GM23338 (cell line): ENCODE measurements at regions not wholly inside any gene's neighbourhood (a gene's known extent, or its start where the extent isn't known, plus 50 kb on each side); places are given as distances from the start of the nearest gene placed in this dataset.

Experiments used
- ATAC-seq: fragments of 200-7000 bp; cut with Tn5 transposase; 3 replicates; pipeline ENCODE4 v1.9.1; 2020
- DNase-seq: peaks from one replicate; pipeline ENCODE4 v3.0.0-alpha.2; 2015; ENCODE audit warnings: low spot score
- H2AFZ ChIP-seq: fragments of 200-600 bp; sonication (generic); 2 replicates; pipeline ENCODE4 v1.8.0; 2016; ENCODE audit warnings: antibody characterized with exemption, mild to moderate bottlenecking, moderate library complexity
- H3F3A ChIP-seq: fragments of 200-600 bp; sonication (generic); replicated peaks from 2 replicates; pipeline ENCODE4 v1.8.0; 2017; ENCODE audit warnings: antibody characterized with exemption, mixed run types, low read depth
- H3K27ac ChIP-seq: fragments of 200-600 bp; sonication (generic); 2 replicates; pipeline ENCODE4 v1.6.1; 2016; ENCODE audit warnings: low read depth
- H3K27me3 ChIP-seq: fragments of 200-600 bp; sonication (generic); 2 replicates; pipeline ENCODE4 v1.8.0; 2016; ENCODE audit warnings: mild to moderate bottlenecking, mixed run types, moderate library complexity; ENCODE audit not compliant: insufficient read depth
- H3K36me3 ChIP-seq: fragments of 200-600 bp; sonication (generic); 2 replicates; pipeline ENCODE4 v1.8.0; 2016; ENCODE audit warnings: mild to moderate bottlenecking; ENCODE audit not compliant: insufficient read depth
- H3K4me1 ChIP-seq: fragments of 200-600 bp; sonication (generic); 2 replicates; pipeline ENCODE4 v1.8.0; 2016; ENCODE audit warnings: mild to moderate bottlenecking, moderate library complexity; ENCODE audit not compliant: insufficient read depth
- H3K4me2 ChIP-seq: fragments of 200-600 bp; sonication (generic); 2 replicates; pipeline ENCODE4 v1.7.1; 2017; ENCODE audit warnings: mixed run types
- H3K4me3 ChIP-seq: fragments of 200-600 bp; sonication (generic); 2 replicates; pipeline ENCODE4 v1.6.1; 2016; ENCODE audit warnings: mixed run types
- H3K79me2 ChIP-seq: fragments of 200-600 bp; sonication (generic); replicated peaks from 2 replicates; pipeline ENCODE4 v1.8.0; 2017; ENCODE audit warnings: mild to moderate bottlenecking; ENCODE audit not compliant: insufficient read depth
- H3K9me2 ChIP-seq: fragments of 200-600 bp; sonication (generic); 2 replicates; pipeline ENCODE4 v1.8.0; 2017; ENCODE audit not compliant: insufficient read depth
- H4K20me1 ChIP-seq: fragments of 200-600 bp; sonication (generic); replicated peaks from 2 replicates; pipeline ENCODE4 v1.8.0; 2017; ENCODE audit warnings: mild to moderate bottlenecking; ENCODE audit not compliant: insufficient read depth
- H3K27ac Mint-ChIP-seq: 2 replicates; pipeline ENCODE4 v1.8.0; 2020; ENCODE audit warnings: inconsistent platforms, mild to moderate bottlenecking, moderate library complexity, mixed read lengths
- H3K27me3 Mint-ChIP-seq: 3 replicates; pipeline ENCODE4 v1.8.0; 2022; ENCODE audit warnings: low read depth, mild to moderate bottlenecking, moderate library complexity, mixed read lengths, inconsistent platforms; ENCODE audit not compliant: insufficient read depth, poor library complexity
- H3K36me3 Mint-ChIP-seq: 3 replicates; pipeline ENCODE4 v1.8.0; 2021; ENCODE audit warnings: low read depth, mild to moderate bottlenecking, inconsistent platforms, moderate library complexity, mixed read lengths
- H3K4me1 Mint-ChIP-seq: 3 replicates; pipeline ENCODE4 v1.8.0; 2020; ENCODE audit warnings: mild to moderate bottlenecking, inconsistent platforms, mixed read lengths
- H3K4me3 Mint-ChIP-seq: 3 replicates; pipeline ENCODE4 v1.8.0; 2021; ENCODE audit warnings: moderate library complexity, mild to moderate bottlenecking, inconsistent platforms, mixed read lengths
- H3K9me3 Mint-ChIP-seq: 3 replicates; pipeline ENCODE4 v1.8.0; 2020; ENCODE audit warnings: moderate library complexity, mild to moderate bottlenecking, inconsistent platforms, mixed read lengths
- CREB1 ChIP-seq: fragments of 250-450 bp; sonication (Bioruptor Pico); IDR thresholded peaks from 2 replicates; pipeline ENCODE4 v1.5.0; 2020; ENCODE audit warnings: low read depth, mild to moderate bottlenecking, moderate library complexity
- CTCF ChIP-seq, 2 experiments: fragments of 200-600 bp in 1 of 2; sonication (generic) in 1 of 2; conservative IDR thresholded peaks; 2 replicates each; pipeline versions ENCODE4 v1.5.1 to v1.6.1; 2016 to 2017; ENCODE audit warnings: antibody characterized with exemption in 2 of 2, low read depth in 2 of 2, mild to moderate bottlenecking in 2 of 2, moderate library complexity in 1 of 2
- EZH2 ChIP-seq: fragments of 200-600 bp; sonication (generic); IDR thresholded peaks from one replicate; pipeline ENCODE4 v1.8.0; 2017; ENCODE audit warnings: antibody characterized with exemption, mild to moderate bottlenecking, low read depth; ENCODE audit not compliant: unreplicated experiment
- EZH2phosphoT487 ChIP-seq: fragments of 200-600 bp; sonication (generic); IDR thresholded peaks from one replicate; pipeline ENCODE4 v1.8.1; 2018; ENCODE audit warnings: antibody characterized with exemption; ENCODE audit not compliant: unreplicated experiment
- JUNB ChIP-seq: IDR thresholded peaks from one replicate; pipeline ENCODE4 v1.6.1; 2016; ENCODE audit warnings: antibody characterized with exemption; ENCODE audit not compliant: unreplicated experiment
- NANOG ChIP-seq: IDR thresholded peaks from 2 replicates; pipeline ENCODE4 v1.6.1; 2016; ENCODE audit warnings: antibody characterized with exemption, borderline replicate concordance
- POLR2AphosphoS5 ChIP-seq: IDR thresholded peaks from 2 replicates; pipeline ENCODE4 v1.6.1; 2016; ENCODE audit warnings: antibody characterized with exemption, low read depth
- STAT1 ChIP-seq: IDR thresholded peaks from one replicate; pipeline ENCODE4 v1.6.1; 2016; ENCODE audit warnings: antibody characterized with exemption; ENCODE audit not compliant: unreplicated experiment
- ZNF114 ChIP-seq: fragments of 250-450 bp; sonication (Bioruptor Pico); IDR thresholded peaks from 2 replicates; pipeline ENCODE4 v1.5.0; 2020; ENCODE audit warnings: mild to moderate bottlenecking, moderate library complexity
- ZNF331 ChIP-seq: fragments of 250-450 bp; sonication (Bioruptor Pico); IDR thresholded peaks from 2 replicates; pipeline ENCODE4 v1.5.0; 2020; ENCODE audit warnings: low read depth, mild to moderate bottlenecking, moderate library complexity
- TF ChIP-seq, protein P1 (sequence below): IDR thresholded peaks from one replicate; pipeline ENCODE4 v1.6.1; 2018; ENCODE audit warnings: antibody characterized with exemption; ENCODE audit not compliant: unreplicated experiment
- TF ChIP-seq, protein P2 (sequence below): fragments of 250-450 bp; sonication (Bioruptor Pico); IDR thresholded peaks from 2 replicates; pipeline ENCODE4 v1.5.0; 2020; ENCODE audit warnings: mild to moderate bottlenecking, moderate library complexity

DNA sequence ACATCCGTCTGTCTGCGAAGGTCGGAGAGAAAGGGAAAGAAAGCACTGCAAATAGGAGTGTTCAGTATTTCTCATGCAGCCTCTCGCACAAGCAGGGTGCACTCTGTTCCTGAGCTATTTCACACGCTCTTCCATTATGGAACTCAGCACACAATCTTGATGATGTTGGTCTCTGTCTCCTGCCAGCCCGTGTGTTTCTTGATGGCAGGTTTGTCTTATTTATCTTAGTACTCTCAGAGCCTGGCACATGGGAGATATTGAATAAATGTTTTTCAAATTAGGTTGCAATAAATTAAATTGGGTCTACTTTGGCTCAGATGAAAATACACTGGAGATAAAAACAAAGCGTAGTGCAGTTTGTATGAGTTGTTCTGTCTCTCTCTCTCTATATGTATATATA lies 134.9 kb upstream of the ETS2 start (continued):
- no peak for TF ChIP-seq CREB1 (CRISPR knock-in tag)
- no peak for TF ChIP-seq ZNF114 (CRISPR knock-in tag)
- TF ChIP-seq POLR2AphosphoS5, result no peak
- no peak for TF ChIP-seq STAT1

DNA sequence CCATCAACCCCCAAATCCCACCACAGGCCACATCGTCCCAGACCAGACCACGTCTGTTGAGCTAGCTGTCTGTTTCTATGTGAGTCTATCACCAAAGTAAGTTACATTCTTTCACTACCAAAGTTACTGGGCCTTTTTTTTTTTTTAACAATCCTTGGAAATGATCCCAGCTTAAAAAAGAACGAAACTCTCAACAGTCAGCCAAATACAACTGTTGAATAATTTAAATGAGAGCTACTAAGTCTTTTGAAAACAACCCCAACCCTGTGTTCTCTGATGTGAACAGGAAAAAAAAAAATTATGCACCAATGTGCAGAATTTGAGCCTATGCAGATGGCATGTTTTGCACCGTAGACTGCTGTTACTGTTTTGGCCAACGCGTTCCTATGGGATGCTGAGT lies 134.0 kb upstream of the ETS2 start:
- no peak overlapping the region for H3K4me3 ChIP-seq
- no peak for DNase-seq
- no peak overlapping the region for H3K4me2 ChIP-seq
- no peak overlapping the region for H2AFZ ChIP-seq
- no peak for ATAC-seq
- no peaks in the 10 kb centered on the region for H3K36me3 ChIP-seq
- H3K27me3 ChIP-seq, result no peaks in the 10 kb centered on the region
- peaks cover 4% of the 10 kb centered on the region; the same call in 1 of the 2 replicates for H3K9me2 ChIP-seq
- Mint-ChIP-seq H3K27ac (no peak overlapping the region), H3K9me3 (peaks cover 3% of the 10 kb centered on the region; the same call in 2 of the 3 replicates), H3K4me1 (peaks cover 8% of the 10 kb centered on the region), H3K36me3 (no peaks in the 10 kb centered on the region), H3K27me3 (peaks cover 7% of the 10 kb centered on the region), H3K4me3 (no peak overlapping the region)
- TF ChIP-seq EZH2 (no peak), POLR2AphosphoS5 (no peak), STAT1 (no peak), CTCF (conservative IDR thresholded peaks at IDR 0.05; ENCODE audit: low read depth in 2 of 2) (no peak), NANOG (no peak), CREB1 (CRISPR knock-in tag) (no peak), JUNB (no peak), EZH2phosphoT487 (no peak), ZNF114 (CRISPR knock-in tag) (no peak), ZNF331 (CRISPR knock-in tag) (no peak)
- TF ChIP-seq, protein P1, sequence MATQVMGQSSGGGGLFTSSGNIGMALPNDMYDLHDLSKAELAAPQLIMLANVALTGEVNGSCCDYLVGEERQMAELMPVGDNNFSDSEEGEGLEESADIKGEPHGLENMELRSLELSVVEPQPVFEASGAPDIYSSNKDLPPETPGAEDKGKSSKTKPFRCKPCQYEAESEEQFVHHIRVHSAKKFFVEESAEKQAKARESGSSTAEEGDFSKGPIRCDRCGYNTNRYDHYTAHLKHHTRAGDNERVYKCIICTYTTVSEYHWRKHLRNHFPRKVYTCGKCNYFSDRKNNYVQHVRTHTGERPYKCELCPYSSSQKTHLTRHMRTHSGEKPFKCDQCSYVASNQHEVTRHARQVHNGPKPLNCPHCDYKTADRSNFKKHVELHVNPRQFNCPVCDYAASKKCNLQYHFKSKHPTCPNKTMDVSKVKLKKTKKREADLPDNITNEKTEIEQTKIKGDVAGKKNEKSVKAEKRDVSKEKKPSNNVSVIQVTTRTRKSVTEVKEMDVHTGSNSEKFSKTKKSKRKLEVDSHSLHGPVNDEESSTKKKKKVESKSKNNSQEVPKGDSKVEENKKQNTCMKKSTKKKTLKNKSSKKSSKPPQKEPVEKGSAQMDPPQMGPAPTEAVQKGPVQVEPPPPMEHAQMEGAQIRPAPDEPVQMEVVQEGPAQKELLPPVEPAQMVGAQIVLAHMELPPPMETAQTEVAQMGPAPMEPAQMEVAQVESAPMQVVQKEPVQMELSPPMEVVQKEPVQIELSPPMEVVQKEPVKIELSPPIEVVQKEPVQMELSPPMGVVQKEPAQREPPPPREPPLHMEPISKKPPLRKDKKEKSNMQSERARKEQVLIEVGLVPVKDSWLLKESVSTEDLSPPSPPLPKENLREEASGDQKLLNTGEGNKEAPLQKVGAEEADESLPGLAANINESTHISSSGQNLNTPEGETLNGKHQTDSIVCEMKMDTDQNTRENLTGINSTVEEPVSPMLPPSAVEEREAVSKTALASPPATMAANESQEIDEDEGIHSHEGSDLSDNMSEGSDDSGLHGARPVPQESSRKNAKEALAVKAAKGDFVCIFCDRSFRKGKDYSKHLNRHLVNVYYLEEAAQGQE, result no peak
- TF ChIP-seq, protein P2, sequence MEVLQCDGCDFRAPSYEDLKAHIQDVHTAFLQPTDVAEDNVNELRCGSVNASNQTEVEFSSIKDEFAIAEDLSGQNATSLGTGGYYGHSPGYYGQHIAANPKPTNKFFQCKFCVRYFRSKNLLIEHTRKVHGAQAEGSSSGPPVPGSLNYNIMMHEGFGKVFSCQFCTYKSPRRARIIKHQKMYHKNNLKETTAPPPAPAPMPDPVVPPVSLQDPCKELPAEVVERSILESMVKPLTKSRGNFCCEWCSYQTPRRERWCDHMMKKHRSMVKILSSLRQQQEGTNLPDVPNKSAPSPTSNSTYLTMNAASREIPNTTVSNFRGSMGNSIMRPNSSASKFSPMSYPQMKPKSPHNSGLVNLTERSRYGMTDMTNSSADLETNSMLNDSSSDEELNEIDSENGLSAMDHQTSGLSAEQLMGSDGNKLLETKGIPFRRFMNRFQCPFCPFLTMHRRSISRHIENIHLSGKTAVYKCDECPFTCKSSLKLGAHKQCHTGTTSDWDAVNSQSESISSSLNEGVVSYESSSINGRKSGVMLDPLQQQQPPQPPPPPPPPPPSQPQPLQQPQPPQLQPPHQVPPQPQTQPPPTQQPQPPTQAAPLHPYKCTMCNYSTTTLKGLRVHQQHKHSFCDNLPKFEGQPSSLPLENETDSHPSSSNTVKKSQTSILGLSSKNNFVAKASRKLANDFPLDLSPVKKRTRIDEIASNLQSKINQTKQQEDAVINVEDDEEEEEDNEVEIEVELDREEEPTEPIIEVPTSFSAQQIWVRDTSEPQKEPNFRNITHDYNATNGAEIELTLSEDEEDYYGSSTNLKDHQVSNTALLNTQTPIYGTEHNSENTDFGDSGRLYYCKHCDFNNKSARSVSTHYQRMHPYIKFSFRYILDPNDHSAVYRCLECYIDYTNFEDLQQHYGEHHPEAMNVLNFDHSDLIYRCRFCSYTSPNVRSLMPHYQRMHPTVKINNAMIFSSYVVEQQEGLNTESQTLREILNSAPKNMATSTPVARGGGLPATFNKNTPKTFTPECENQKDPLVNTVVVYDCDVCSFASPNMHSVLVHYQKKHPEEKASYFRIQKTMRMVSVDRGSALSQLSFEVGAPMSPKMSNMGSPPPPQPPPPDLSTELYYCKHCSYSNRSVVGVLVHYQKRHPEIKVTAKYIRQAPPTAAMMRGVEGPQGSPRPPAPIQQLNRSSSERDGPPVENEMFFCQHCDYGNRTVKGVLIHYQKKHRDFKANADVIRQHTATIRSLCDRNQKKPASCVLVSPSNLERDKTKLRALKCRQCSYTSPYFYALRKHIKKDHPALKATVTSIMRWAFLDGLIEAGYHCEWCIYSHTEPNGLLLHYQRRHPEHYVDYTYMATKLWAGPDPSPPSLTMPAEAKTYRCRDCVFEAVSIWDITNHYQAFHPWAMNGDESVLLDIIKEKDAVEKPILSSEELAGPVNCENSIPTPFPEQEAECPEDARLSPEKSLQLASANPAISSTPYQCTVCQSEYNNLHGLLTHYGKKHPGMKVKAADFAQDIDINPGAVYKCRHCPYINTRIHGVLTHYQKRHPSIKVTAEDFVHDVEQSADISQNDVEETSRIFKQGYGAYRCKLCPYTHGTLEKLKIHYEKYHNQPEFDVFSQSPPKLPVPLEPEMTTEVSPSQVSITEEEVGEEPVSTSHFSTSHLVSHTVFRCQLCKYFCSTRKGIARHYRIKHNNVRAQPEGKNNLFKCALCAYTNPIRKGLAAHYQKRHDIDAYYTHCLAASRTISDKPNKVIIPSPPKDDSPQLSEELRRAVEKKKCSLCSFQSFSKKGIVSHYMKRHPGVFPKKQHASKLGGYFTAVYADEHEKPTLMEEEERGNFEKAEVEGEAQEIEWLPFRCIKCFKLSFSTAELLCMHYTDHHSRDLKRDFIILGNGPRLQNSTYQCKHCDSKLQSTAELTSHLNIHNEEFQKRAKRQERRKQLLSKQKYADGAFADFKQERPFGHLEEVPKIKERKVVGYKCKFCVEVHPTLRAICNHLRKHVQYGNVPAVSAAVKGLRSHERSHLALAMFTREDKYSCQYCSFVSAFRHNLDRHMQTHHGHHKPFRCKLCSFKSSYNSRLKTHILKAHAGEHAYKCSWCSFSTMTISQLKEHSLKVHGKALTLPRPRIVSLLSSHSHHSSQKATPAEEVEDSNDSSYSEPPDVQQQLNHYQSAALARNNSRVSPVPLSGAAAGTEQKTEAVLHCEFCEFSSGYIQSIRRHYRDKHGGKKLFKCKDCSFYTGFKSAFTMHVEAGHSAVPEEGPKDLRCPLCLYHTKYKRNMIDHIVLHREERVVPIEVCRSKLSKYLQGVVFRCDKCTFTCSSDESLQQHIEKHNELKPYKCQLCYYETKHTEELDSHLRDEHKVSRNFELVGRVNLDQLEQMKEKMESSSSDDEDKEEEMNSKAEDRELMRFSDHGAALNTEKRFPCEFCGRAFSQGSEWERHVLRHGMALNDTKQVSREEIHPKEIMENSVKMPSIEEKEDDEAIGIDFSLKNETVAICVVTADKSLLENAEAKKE (CRISPR knock-in tag), result no peak
- no peaks in the 10 kb centered on the region for H3K4me1 ChIP-seq
- no peaks in the 10 kb centered on the region for H3K79me2 ChIP-seq
- H3F3A ChIP-seq, result no peaks in the 10 kb centered on the region
- H4K20me1 ChIP-seq, result no peaks in the 10 kb centered on the region
- no peak overlapping the region for H3K27ac ChIP-seq
